GM12875 (cell line): ENCODE measurements at regions not wholly inside any gene's neighbourhood (a gene's known extent, or its start where the extent isn't known, plus 50 kb on each side); places are given as distances from the start of the nearest gene placed in this dataset.

ENCODE experiments used
- H3K4me3 ChIP-seq: one replicate; pipeline ENCODE4 v1.5.1; 2011; ENCODE audit warnings: low read depth, low read length, control low read depth
- TF ChIP-seq, protein P1 (sequence below): IDR thresholded peaks from 2 replicates; pipeline ENCODE4 v1.5.1; 2011; ENCODE audit warnings: low read depth, mild to moderate bottlenecking, control low read depth, inconsistent platforms, low read length, moderate library complexity, borderline replicate concordance; ENCODE audit not compliant: insufficient read depth

DNA sequence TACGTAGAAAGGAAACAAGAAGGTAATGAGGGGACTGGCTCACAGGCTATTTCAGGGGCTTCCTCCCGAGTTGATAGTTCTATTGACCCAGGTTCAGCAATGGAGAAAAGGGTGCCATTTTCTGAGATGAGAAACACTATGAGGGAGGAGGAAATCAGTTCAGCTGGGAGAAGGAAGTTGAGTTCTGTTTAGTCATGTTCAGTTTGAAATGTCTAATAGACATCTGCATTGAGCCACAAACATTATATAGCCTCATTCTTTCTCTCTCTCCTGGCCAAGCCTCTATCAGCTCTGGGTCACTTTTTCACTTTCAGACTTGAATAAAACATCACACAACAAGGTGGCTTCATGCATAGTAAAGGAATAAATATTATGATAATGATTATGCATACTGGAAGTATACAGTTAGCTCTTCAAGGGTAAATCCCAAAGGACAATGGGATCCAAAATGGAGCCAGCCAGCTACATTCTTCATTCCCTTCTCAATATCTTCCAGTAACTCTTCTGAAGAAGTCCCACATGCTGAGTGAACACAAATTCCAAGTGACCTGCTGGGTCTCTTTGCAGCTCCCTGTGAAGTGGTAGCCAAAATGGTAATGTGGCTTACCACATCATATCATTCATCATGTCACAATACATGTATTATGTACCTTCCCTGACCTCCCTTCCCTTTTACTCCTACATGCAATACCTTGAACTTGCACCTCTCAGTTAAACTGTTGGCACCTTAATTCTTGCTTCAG is 80.9 kb upstream of the CD44 start:
- no peak overlapping the region for H3K4me3 ChIP-seq
- TF ChIP-seq, protein P1, sequence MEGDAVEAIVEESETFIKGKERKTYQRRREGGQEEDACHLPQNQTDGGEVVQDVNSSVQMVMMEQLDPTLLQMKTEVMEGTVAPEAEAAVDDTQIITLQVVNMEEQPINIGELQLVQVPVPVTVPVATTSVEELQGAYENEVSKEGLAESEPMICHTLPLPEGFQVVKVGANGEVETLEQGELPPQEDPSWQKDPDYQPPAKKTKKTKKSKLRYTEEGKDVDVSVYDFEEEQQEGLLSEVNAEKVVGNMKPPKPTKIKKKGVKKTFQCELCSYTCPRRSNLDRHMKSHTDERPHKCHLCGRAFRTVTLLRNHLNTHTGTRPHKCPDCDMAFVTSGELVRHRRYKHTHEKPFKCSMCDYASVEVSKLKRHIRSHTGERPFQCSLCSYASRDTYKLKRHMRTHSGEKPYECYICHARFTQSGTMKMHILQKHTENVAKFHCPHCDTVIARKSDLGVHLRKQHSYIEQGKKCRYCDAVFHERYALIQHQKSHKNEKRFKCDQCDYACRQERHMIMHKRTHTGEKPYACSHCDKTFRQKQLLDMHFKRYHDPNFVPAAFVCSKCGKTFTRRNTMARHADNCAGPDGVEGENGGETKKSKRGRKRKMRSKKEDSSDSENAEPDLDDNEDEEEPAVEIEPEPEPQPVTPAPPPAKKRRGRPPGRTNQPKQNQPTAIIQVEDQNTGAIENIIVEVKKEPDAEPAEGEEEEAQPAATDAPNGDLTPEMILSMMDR = no peak

DNA sequence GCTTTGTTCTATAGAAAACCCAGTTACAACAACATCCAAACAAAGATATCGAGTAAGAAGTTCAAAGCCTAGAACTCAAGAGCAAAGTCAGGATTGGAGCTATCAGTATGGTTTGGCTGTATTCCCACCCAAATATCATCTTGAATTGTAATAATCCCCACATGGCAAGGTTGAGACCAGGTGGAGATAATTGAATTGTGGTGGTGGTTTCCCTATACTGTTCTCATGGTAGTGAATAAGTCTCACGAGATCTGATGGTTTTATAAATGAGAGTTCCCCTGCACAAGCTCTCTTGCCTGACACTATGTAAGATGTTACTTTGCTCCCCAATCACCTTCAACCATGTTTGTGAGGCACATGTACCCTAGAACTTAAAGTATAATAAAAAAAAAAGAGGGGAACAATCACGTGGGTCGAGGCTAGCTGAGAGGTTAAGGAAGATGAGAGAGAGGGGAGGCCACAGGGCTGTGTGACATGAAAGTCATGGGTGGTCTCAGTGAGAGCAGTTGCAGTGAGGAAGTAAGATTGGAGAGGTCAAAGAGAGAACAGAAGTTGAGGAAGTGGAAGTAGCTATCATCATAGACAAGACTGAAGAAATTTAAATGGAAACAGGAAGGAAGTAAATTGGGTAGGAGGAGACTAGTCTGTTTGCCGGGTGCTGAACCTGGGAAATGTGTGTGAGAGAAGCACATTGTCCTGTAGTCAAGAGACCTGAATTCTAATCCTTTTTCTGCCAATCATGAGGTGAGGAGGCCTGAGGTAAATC is 80.1 kb upstream of the CD44 start:
- TF ChIP-seq, protein P1 = no peak

DNA sequence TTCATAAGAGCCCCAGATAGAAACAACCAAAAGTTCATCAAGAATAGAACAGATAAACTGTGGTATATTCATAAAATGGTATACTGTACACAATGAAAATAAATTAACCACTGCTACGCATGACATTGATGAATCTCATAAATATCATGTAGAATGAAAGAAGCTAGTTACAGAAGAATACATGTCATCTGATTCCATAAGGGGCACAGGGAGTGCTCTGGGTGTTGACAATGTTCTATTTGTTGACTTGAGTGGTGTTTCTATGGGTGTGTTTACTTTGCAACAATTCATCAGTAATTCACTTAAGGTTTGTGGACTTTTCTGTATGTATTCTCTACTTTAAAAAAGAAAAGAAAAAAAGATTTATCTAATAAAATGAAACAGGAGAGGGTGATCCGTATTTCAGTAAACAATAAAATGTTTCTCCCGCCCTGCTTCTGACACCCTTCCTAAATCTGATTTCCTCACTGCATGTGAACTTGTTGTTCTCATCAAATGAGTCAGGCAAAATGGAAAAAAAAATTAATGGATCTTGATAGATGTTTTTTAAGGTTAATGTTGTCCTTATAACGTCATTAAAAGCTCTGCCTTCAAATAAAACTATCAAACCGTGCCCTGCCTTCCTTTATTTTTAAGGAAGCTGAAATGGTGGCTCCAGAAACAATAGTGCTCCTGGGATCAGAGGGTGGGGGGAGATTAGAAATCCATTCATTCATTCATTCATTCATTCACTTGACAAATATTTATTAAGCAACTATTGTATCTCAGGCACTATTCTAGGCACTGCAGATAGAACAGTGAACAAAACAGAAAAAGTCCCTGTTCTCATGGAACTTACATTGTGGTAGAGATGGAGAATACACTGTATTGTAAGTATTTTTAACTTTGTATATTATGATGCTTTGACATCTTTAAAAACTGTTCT is 77.2 kb upstream of the CD44 start:
- no peak overlapping the region for H3K4me3 ChIP-seq
- TF ChIP-seq, protein P1 = no peak

More for the DNA sequence above, 80.1 kb upstream of the CD44 start:
- H3K4me3 ChIP-seq = no peak overlapping the region

DNA sequence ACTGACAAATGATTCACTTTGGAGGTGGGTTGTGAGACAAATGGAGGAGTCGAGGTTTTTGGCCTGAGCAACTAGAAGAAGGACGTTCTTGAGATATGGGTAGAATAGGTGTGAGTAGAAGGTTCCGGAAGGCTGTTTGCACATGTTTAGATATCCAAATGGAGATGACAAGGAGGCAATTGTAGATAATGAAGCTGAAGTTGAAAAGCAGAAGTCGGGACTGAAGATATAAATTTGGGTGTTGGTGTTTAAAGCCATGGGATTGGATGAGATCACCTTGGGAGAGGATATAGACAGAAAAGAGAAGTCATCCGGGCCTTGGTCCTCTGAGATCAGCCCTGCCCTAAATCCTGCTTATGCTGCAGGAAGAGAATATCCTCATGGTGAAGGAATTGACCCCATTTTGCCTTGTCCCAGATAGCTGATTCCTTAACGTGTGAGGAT is 75.5 kb upstream of the CD44 start:
- TF ChIP-seq, protein P1 = no peak
- no peak overlapping the region for H3K4me3 ChIP-seq

DNA sequence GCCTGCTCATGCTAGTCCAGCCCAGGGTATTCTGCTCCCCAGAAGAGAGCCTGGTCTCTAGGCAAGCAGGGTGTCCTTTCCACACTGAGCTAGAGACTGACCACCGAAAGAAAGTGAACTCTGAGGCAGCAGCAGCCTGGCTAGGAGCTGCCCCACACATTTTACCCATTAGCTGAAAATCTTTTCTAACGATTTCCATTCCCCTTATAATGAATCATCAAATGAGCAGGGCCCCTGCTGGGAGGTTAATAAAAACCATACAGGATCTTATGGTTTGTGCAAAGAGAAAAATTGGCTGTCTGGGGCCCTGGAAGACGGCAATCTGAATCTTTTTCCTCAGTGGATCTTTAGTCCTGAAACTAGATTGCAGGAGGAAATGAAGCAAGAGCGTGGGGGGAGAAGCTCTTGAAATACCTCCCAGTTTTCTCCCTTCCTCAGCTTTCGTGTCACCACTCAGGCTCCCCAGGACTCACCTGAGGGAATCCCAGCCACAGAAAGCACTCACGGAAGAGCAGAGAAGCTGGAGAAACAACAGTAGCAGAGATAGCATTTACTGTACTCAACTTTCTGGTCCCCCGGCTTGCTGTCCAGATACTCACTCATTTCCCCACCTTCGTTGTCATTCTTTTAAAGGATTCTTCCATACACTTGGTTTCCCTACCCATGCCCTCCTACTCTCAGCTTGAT is 74.7 kb upstream of the CD44 start:
- H3K4me3 ChIP-seq = no peak overlapping the region
- TF ChIP-seq, protein P1 = no peak

DNA sequence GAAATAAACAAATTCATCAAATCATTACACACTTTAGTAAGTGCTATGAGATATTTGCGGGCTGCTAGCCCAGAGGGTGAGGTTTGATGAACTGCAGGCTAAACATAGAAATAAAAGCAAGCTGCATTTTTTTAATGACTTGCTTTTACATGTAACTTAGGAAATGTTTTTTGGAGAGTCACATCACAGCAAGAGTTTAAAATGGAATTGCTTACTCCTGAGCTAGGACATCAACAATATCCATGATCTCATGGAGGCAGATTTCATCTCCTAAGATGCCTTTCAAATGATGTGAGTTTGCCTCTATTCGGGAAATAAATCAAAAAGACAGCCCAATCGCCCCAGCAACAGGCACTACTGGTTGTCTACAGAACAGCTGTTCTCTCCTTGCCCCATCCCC is 73.4 kb upstream of the CD44 start:
- H3K4me3 ChIP-seq = no peak overlapping the region
- TF ChIP-seq, protein P1 = no peak
